Left ventricle myocardium inferior (tissue), 1 donor: ENCODE measurements at regions not wholly inside any gene's neighbourhood (a gene's known extent, or its start where the extent isn't known, plus 50 kb on each side); places are given as distances from the start of the nearest gene placed in this dataset.

Source experiments
- DNase-seq: peaks from one replicate; pipeline ENCODE4 v3.0.0-alpha.2; 2020
- H3K27ac ChIP-seq: fragments of 200-600 bp; replicated peaks from 2 replicates; pipeline ENCODE4 v1.8.0; 2021
- H3K27me3 ChIP-seq: fragments of 200-600 bp; 2 replicates; pipeline ENCODE4 v1.8.0; 2021; ENCODE audit warnings: low read depth
- H3K36me3 ChIP-seq: fragments of 200-600 bp; 2 replicates; pipeline ENCODE4 v1.8.0; 2021
- H3K4me1 ChIP-seq: fragments of 200-600 bp; 2 replicates; pipeline ENCODE4 v1.8.0; 2021
- H3K4me3 ChIP-seq: fragments of 200-600 bp; 2 replicates; pipeline ENCODE4 v1.8.0; 2021; ENCODE audit warnings: mild to moderate bottlenecking, moderate library complexity
- H3K9me3 ChIP-seq: fragments of 200-600 bp; replicated peaks from 2 replicates; pipeline ENCODE4 v1.8.0; 2021
- CTCF ChIP-seq: fragments of 200-600 bp; IDR thresholded peaks from 2 replicates; pipeline ENCODE4 v1.8.0; 2021; ENCODE audit warnings: antibody characterized with exemption, mild to moderate bottlenecking, borderline replicate concordance
- intact Hi-C: fragments of 100-400 bp; cut with micrococcal nuclease; formaldehyde crosslinking; loops from one replicate; pipeline ENCODE4 v1.11.0; 2022
- donor health status: DM: no; HTN: yes; CAD: no; lungs with severe emphysema.

DNA sequence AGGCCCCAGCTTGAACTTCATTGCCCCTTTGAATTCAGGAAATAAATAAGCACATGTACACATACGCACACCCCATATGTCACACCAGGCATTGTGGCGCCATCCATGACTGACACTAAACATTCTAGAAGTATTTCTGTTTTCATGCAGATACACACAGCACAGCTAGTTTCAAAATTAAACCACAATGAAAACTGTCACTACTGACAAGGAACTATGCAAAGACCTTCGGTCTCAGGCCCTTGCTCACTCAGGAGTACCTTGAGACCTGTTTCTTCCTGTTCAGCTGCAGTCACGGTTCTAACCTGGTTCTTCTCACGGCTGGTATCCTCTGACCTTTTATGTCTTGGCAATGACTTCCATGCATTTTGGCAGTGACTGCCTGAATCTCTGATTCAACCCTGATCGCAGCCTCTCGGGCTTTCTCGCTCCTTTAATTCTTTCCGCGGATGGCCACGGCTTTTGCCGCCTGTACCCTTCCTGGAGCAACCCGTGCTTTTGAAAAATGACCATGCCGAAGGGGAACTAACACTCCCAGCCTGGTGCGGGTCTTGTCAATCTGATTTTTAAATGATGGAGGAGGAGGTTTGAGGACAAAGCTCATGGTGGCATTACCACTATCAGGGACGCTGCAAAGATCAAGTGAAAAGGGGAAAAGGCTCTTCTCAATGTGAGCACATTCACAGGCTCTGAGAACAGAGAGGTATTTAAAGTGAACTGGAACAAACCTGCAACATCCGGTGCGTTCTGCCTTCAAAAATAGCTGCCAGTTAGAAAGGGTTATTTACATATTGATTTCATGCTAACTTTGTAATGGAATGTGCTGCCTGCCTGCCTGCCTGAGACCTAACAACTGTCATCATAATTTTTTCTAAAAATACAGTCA, 384.6 kb downstream of the RRAGC start:
- no peak overlapping the region for H3K27ac ChIP-seq
- peaks cover 6% of the 10 kb centered on the region for H3K9me3 ChIP-seq
- DNase-seq = no peak
- no peaks in the 10 kb centered on the region for H3K36me3 ChIP-seq
- H3K27me3 ChIP-seq = peaks cover 96% of the 10 kb centered on the region
- TF ChIP-seq CTCF = no peak
- intact Hi-C loops = no loop called here
- H3K4me3 ChIP-seq = no peak overlapping the region
- peaks cover 12% of the 10 kb centered on the region for H3K4me1 ChIP-seq

DNA sequence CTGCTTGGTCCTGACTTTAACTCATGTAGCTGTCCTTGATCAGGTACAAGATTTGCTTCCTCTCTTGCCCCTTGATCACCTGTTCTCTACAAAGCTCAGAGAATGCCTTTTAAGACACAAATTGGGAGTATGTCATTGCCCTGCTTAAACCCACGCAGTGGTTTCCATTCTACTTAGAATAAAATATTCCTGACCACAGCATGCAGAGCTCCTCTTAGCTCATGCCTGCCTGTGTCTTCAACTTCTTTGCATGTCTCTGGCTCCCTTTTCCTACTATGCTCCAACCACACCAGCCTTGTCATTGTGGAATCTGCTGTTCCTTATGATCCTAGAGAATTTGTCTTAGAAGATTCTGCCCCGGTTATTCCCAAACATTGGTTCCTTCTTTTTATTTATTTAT, 393.1 kb downstream of the RRAGC start:
- no peaks in the 10 kb centered on the region for H3K36me3 ChIP-seq

DNA sequence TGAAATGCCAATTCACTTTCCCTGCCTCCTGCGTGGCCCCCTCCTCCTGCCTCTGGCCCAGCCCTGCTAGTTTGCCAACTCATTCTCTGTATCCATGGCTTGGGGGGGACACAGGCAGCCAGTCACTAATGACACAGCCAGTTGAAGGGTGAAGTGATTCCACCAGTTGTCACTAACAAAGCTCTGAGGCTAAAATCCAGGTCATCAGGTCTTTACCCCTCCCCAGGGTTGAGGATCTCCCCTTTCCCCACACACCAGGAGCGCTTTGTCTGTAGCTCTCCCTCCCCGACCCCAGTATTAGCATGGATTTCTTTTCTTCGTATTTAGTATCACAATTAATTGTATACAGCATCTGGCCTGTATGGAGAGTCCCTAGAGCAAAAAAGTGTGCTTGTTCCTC, 394.1 kb downstream of the RRAGC start:
- Histone ChIP-seq H3K4me3 (no peak overlapping the region), H3K27ac (no peak overlapping the region), H3K9me3 (peaks cover 20% of the 10 kb centered on the region), H3K4me1 (no peaks in the 10 kb centered on the region), H3K27me3 (peaks cover 31% of the 10 kb centered on the region), H3K36me3 (no peaks in the 10 kb centered on the region)
- no peak for DNase-seq
- intact Hi-C loops = loop anchor here (10.0 kb wide), 1 partner anchor 61 kb away; no protein-coding TSS in a partner anchor
- TF ChIP-seq CTCF = no peak

More for the DNA sequence above, 393.1 kb downstream of the RRAGC start:
- Histone ChIP-seq H3K4me3 (no peak overlapping the region), H3K9me3 (peaks cover 25% of the 10 kb centered on the region), H3K4me1 (no peaks in the 10 kb centered on the region), H3K27ac (no peak overlapping the region), H3K27me3 (peaks cover 41% of the 10 kb centered on the region)
- no peak for DNase-seq
- TF ChIP-seq CTCF = no peak
- intact Hi-C loops = loop anchor here (10.0 kb wide), 1 partner anchor 62 kb away; no protein-coding TSS in a partner anchor

GRCh38 chr1:38464071-38464661, 395.4 kb downstream of the RRAGC start:
- Histone ChIP-seq H3K36me3 (no peaks in the 10 kb centered on the region), H3K4me3 (no peak overlapping the region), H3K4me1 (no peaks in the 10 kb centered on the region), H3K27ac (no peak overlapping the region), H3K27me3 (peaks cover 41% of the 10 kb centered on the region), H3K9me3 (peaks cover 19% of the 10 kb centered on the region)
- DNase-seq = no peak
- no peak for TF ChIP-seq CTCF
- intact Hi-C loops = loop anchor here (10.0 kb wide), 1 partner anchor 59 kb away; no protein-coding TSS in a partner anchor

DNA sequence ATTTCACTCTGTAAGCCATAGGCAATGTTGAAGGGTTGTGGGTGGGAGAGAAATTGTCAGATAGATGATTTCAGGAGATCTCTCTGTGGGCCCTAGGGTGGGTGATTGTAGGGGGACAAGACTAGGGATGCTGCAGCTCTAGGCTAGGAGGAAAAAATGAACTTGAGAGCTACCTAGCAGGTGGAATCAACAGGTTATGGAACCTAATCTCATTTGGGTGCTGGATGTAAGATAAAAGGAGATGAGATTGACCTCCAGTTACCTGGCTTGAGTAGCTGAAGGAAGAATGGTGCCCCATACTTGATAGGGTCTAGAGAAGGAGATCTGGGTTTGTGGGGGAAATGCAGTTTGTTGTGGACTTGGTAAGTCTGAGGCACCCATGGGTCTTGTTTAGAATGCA, 396.5 kb downstream of the RRAGC start:
- Histone ChIP-seq H3K27me3 (peaks cover 43% of the 10 kb centered on the region), H3K27ac (no peak overlapping the region), H3K4me1 (no peaks in the 10 kb centered on the region), H3K36me3 (no peaks in the 10 kb centered on the region), H3K4me3 (no peak overlapping the region), H3K9me3 (peaks cover 19% of the 10 kb centered on the region)
- no peak for DNase-seq
- intact Hi-C loops = loop anchor here (10.0 kb wide), 1 partner anchor 58 kb away; no protein-coding TSS in a partner anchor
- no peak for TF ChIP-seq CTCF
